ENCODE measurements at regions not wholly inside any gene's neighbourhood (a gene's known extent, or its start where the extent isn't known, plus 50 kb on each side); places are given as distances from the start of the nearest gene placed in this dataset.

DNA sequence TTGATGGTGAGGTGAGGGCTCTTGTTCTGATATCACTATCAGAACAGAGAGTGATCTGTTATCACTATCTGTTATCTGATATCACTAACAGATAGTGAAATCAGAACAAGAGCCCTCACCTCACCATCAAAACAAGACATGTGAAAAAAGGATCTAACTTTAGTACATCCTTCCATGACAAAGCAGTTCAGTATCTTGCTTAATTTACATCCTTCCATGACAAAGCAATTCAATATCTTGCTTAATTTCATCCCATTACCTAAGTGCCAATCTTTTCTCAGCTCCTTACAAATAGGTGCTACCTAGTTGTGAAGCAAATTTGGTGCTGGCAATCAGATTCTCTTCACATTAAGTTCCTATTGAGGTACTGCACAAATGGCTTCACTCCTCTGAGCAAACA is 1865.6 kb upstream of the FLRT2 start:
- TF ChIP-seq, protein P1, sequence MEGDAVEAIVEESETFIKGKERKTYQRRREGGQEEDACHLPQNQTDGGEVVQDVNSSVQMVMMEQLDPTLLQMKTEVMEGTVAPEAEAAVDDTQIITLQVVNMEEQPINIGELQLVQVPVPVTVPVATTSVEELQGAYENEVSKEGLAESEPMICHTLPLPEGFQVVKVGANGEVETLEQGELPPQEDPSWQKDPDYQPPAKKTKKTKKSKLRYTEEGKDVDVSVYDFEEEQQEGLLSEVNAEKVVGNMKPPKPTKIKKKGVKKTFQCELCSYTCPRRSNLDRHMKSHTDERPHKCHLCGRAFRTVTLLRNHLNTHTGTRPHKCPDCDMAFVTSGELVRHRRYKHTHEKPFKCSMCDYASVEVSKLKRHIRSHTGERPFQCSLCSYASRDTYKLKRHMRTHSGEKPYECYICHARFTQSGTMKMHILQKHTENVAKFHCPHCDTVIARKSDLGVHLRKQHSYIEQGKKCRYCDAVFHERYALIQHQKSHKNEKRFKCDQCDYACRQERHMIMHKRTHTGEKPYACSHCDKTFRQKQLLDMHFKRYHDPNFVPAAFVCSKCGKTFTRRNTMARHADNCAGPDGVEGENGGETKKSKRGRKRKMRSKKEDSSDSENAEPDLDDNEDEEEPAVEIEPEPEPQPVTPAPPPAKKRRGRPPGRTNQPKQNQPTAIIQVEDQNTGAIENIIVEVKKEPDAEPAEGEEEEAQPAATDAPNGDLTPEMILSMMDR (IDR thresholded peaks at IDR 0.05; ENCODE audit: poor library complexity): no peak
- TF ChIP-seq EZH2phosphoT487 (IDR thresholded peaks at IDR 0.05; ENCODE audit: low read depth, severe bottlenecking, unreplicated experiment): no peak
- no peak for TF ChIP-seq EZH2 (IDR thresholded peaks at IDR 0.05; ENCODE audit: borderline replicate concordance)
